ENCODE measurements at regions not wholly inside any gene's neighbourhood (a gene's known extent, or its start where the extent isn't known, plus 50 kb on each side); places are given as distances from the start of the nearest gene placed in this dataset.

DNA sequence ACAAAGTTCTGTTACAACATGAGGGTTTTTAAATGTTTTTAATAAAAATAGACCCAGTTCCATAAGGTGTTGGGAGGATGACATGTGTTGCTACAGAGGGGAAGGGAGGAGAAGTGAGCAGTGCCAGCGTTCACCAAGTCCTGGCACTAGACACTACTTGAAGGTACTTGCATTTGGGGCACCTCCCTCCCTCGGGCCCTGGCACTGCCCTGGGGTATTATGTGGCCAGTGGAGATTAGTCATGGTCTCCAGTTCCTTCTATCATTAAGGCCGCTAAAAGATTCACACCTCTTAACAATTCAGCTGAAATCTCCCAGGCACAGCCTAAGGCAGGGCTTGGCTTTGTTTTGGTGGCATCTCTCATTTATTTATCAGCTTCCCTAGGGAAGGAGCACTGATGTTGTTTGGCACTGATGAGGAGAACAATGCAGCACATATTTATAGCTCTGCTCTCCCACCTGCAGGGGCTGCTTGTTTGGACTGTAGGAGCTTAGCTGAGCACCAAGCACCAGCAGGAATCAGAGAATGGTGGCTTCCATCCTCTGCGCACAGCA lies 155.5 kb upstream of the NTF3 start:
- TF ChIP-seq POLR2A (IDR thresholded peaks at IDR 0.05) (no peak), CTCF (IDR thresholded peaks at IDR 0.05) (no peak), POLR2AphosphoS5 (IDR thresholded peaks at IDR 0.05) (no peak)
